ENCODE measurements at regions not wholly inside any gene's neighbourhood (a gene's known extent, or its start where the extent isn't known, plus 50 kb on each side); places are given as distances from the start of the nearest gene placed in this dataset.

DNA sequence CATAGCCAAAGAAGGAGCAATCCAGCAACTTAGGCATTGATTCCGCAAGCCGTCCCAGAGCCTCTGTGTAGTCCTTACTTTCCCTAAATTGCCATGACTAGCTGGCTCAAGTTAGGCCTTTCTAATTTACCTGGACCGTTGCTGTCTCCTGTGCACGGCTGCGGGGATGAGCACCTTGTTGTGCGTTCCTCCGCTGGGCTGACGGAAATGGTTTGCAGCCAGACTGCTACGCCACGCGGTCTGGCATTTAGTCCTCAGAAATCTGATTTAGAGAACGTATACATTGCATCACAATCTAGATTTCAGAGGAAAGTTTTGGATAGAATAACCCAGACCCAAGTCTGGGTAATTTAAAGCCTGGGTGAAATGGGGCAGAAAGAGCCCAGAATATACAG lies 133.2 kb upstream of the ARHGAP5 start:
- no peak for DNase-seq (ENCODE audit: low read depth in 3 of 3)

DNA sequence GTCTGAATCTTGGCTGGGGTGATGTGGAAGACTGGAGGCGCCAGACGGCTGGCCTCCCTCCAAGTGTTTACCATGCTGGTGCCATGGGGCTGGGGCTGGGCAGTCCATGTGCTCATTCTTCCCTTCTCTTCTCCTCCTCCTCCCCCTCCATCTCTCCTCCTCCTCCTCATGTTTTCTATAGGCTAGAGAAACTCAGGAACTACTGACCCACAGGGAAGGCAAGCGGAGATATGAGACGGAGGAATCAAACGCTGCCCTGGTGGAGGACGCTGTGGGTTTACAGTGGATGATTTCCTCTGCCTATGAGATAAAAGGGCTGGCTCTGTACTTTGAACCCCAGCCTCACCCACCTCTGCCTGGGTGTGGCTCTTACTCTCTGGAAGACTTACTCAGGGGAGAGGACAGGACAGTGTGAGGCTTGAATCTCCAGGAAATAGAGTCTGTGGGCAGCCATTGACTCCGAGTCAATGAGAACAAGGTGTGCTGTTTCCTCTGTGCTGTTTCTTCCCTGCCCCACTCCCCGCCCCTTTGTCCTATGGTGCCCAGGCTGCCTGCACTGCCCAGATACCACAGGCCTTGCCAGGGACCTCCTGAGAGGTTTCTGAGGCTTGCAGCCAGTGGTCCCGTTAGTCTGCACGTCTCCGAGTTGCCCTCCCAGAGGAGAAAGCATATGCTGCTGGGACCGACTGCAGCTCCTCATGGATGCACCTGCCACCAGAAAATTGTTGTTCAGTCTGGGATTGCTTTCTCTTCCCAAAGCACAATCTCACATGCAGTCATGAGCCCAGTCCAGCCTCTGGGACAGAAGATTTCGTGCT lies 132.6 kb upstream of the ARHGAP5 start:
- DNase-seq (ENCODE audit: low read depth in 3 of 3): no peak

DNA sequence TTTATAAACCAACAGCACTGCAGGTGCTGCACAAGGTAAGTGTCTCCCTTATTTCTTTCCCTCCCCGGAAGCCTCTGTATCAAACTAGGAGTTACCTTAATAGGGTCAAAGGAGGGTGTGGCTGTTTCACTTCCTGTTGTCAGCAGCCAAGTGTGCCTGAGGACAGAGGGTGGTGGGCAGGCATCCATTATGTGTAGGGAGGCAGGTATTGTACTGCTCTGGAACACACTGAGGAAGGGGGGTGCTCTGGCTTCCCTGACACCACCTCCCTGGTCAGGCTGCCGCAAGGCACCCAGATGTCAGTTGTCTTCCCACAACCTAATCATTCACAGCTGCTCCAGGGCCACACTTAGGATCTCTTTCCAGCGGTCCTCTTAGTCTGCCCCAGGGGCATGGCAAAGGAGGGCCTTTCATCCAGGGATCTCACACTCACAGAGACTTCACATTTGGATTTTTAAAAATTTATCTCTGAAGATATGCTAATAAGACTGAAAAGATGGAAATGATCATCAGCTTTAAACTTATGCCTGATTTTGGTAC lies 132.0 kb upstream of the ARHGAP5 start:
- DNase-seq (ENCODE audit: low read depth in 3 of 3): no peak

DNA sequence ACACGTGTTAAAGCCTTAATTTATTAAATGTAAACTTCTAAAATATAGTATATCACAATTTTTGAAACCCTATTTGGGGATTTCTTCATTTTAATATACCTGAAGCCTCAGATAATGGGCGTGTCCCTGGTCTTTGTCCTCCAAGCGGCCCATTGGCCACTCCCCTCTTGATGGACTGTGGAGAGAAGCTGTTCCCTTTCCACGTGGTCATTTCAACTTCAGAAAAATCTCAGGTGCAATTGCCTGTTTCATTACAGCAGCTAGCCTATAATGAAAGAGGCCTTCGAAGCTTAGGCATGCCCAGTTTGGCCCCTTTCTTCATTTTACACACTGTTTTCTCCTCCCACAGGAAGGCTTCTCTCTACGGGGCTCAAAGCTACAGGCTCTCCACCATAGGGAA lies 131.4 kb upstream of the ARHGAP5 start:
- DNase-seq (ENCODE audit: low read depth in 3 of 3): no peak

DNA sequence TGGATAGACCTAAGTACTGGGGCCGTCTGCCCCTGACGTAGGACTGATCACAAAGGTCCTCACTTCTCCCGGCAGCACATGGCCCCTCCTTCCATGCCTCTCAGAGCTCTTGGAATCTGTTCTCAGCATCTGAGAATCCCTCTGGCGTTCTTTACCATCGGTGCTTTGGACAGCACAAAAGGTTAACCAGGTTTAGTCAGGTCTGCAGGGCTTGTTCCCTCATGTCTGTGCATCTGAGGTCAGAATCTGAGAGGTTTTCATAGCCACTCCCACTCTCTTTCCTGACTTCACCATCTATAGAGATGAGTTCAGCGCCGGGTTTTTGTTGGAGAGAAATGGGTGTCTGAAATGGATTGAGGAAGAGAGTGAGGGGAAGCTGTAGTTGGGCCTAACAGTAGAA lies 130.0 kb upstream of the ARHGAP5 start:
- no peak for DNase-seq (ENCODE audit: low read depth in 3 of 3)

DNA sequence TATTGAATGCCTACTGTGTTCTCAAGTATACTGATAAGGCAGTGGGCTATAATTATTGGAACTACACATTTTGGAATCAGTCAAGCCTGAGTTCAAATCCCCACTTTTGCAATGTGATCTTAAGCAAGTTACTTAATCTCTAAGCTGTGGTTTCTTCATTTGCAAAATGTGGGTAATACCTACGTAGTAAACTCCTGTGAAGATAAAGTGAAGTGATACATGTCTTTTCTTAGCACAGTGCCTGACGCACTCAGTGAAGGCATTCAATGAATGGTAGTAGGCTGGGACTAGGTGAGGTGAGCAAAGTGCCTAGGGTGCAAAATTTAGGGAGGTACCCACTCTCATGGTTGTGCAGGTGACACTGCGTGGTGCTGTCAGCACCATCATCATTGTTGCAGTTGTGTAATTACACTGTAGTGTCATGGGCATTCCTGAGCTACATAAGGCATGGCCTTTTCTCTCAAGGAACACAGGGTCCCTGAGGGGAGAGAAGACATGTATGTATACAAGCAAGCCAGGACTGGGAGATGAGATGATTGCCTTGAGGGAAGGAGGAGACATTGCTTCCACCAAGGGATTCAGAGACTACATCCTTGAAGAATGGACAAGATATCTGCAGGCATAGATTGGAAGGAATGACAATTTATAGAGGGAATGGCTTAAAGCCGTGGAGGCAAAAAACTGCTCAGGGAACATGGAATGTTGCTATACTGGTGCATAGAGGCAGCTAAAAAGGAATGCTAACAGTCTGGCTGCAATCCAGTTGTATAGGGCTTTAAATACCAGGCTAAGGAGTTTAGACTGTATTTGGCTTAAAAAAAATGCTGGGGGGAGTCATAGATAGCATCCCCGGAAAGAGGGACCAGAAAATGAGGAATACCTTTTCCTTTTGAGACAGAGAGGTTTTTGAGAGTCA lies 129.2 kb upstream of the ARHGAP5 start:
- DNase-seq (ENCODE audit: low read depth in 3 of 3): no peak

DNA sequence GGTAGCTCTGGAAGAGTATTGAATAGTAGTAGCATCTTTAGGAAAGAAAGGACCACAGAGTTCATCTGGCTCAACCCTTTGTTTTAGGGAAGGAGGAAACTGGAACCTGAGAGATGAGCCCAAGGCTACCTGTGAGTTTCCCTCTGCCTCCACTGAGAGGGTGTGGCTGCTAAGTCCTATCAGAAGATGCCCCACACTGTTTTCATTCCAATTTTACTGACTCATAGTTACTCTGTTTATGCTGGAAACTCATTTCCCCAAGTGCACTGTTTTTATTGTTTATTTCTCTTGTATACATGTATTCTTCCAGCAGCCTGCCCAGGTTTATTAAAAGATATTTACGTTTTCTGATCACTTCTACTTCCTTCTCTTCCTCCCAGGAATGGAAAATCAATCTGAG lies 127.4 kb upstream of the ARHGAP5 start:
- DNase-seq (ENCODE audit: low read depth in 3 of 3): no peak

DNA sequence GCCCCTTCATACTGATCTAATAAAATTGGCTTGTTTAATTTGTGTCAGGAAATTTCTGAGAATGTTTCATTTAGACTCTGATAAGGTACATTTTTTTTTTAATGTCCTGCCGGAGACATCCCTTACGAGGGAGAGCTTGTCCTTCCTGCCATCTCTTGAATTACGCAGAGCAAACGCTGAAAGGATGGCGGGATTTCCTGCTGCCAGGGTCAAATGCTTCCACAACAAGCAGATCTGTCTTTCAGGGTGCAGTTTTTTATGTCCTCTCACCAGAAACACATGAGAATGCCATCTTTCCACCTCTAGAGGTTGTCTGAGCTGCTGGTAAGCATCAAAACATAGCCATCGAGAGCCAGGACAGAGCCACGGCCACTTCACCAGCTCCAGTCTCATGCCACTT lies 126.8 kb upstream of the ARHGAP5 start:
- no peak for DNase-seq (ENCODE audit: low read depth in 3 of 3)

DNA sequence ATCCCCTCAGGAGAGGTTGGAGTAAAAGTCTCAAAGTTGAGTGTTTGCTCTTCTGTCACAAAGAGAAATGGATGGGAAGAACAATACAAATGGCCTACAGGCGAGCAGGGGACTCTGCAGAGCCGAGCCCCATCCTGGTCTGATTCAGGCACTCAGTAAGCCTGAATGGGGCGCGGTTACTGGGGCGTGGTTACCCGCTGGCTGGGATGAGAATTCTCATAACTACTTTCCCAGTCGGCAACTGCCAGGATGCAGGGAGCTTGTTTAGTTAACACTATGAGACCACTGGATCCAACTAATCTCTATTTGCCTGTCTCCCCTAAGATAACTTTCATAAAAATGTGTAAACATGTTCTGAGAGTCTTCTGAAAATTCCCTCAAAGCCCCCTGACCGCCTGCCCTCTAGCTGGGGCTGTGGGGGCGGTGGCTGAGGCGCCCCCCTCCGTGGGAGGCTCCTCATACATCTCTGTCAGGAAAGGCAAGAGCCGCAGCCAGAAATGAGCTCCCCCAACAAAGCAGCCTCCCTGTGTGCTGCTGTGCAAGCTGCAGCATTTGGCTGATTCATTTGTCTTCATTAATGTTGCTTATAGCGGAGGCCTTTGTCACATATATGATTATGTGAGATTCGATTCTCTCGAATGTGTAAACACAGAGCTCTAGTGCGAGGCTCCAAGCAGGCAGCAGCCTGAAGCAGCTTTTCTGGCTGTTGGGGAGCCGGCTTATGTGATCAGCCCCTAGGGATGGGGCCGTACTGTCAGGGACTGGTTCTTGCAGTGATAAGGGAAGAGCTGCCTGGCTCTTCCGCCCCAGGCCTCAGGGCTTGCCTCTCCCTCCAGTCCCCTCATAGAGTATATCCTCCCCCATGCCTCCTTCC lies 126.1 kb upstream of the ARHGAP5 start:
- DNase-seq (ENCODE audit: low read depth in 3 of 3): no peak

DNA sequence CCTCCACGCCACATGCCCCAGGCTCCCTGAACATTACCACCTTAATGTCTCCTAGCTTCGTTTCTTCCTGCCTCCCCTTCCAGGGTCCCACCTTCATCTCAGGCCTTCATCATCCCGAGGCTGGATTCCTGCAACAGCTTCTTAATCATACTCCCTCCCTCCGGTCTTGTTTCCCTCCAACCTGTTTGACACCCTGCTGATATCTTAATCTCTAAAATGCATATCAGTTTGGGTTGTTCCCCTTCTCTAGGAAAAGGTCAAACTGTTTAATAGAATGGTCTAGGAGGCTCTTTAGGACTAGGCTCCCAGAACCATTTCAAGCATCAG lies 125.5 kb upstream of the ARHGAP5 start:
- no peak for DNase-seq (ENCODE audit: low read depth in 3 of 3)

DNA sequence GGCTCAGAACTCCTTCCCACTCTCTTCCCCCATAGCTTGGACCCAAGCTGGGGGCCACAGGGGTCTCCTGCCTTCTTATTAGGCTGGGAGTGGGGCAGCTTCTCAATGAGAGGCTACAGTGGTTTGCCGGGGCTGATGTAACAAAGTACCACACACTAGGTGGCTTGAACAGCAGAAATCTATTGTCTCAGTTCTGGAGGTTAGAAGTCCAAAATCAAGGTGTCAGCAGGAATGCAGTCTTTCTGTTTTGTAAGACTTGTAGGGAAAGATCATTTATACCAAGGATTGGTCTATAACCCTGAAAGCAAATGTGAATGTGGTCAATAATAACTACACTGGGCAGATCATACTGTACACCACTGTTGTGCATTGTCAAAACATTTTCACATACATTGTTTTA lies 124.5 kb upstream of the ARHGAP5 start:
- DNase-seq (ENCODE audit: low read depth in 3 of 3): no peak

DNA sequence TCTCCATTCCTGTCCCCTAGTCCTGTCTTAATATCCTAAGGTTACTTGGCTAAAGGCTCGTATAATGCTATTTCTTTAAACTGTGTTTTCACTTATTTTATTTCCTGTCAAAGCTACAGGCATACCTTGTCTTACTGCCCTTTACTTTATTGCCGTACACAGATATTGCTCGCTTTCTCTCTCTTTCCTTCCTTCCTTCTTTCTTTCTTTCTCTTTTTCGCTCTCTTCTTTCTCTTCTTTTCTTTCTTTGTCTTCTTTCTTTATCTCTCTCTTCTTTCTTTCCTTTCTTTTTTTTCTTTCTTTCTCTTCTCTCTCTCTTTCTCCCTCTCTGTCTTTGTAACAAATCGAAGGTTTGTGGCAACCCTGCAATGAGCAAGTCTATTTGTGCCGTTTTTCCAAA lies 123.9 kb upstream of the ARHGAP5 start:
- DNase-seq (ENCODE audit: low read depth in 3 of 3): no peak

DNA sequence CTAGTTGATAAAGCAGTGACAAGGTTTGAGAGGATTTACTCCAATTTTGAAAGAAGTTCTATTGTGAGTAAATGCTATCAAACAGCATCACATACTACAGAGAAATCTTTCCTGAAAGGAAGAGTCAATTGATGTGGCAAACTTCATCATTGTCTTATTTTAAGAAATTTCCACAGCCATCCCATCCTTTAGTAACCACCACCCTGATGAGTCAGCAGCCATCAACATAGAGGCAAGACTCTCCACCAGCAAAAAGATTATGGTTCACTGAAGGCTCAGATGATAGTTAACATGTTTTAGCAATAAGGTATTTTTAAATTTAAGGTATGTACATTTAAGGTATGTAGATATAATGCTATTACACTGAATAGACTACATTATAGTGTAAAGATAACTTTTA lies 122.1 kb upstream of the ARHGAP5 start:
- no peak for DNase-seq (ENCODE audit: low read depth in 3 of 3)

DNA sequence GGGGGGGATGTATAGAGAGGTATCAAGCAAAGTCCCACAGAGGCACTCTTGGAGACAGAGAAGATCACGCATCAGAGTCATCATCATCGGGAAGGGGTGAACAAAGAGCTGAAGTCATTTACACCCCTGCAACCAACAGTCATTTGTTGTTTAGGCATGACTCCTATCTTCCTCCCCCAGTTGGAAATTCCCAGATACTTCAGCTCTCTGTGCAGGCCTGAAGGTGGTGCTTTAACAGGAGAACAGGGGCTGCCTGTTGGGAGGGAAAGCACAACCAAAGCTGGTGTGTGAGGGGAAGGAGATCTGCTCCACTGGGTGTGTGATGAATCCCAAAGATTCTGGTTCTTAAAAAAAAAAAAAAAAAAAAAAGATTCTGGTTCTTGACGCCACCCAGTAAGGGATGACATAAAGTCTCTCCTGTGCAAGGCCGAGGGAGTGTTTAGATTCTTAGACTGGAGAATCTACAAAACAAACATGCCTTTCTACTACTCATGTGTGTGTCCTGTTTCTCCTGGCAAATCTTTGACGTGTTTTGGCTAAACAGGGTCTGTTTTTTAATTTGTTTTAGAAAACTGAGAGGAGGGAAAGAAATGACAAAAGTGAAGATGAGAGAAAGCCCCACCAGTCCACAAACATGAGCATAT lies 121.0 kb upstream of the ARHGAP5 start:
- no peak for DNase-seq (ENCODE audit: low read depth in 3 of 3)

DNA sequence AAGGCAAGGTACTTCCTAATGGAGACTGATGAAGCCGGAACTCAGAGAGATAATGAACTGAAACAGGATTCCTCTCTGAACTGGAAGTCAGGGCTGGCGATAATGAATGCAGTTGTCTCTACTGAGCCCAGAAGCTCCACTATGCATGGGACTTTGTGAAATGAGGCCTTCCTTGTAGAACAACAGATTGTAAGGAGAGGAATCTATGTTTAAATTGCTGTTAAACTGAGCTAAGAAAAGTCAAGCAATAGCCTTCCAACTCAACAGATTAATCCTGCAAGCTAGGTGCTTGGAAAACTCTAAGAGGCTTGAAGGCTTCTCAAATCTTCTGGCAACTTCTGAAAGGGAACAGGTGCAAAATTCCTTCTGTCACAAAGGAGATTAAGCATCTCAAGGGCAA lies 119.5 kb upstream of the ARHGAP5 start:
- DNase-seq (ENCODE audit: low read depth in 3 of 3): no peak

DNA sequence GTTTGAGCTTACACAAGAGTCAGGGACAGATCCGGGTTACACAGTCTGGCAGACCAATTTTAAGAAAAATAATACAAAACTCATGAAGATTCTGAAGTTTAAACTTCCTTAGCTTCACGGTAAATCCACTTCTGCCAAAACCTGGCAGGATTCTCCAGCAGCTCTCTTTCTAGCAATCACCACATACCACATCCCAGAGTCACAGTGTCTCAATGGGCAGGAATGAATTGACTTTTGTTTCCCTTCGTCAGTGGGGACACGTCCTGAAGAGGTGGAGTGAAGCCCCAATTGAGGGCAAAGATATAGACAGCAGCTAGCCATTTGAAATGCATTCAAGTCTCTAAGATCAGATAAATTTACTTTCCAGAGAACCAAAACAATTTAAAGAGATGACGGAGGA lies 117.1 kb upstream of the ARHGAP5 start:
- DNase-seq (ENCODE audit: low read depth in 3 of 3): no peak

DNA sequence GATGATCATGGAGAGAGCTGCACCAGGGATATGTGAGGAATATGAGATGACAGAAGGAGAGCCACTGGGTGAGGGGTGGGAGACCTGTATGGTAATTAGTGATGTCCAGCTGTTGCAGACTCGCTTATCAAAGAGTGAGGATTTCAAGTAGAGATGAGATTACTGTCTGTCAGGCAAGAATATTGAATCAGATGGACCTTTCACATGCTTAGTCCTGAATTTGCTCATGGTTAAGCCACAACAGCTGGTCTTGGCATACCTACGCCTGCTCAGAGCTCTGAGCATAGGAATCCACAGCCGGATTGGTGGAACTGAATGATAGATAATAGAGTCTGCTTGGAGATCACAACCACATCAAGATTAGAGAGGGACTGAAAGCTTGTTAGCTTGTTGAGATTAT lies 115.2 kb upstream of the ARHGAP5 start:
- DNase-seq (ENCODE audit: low read depth in 3 of 3): no peak

DNA sequence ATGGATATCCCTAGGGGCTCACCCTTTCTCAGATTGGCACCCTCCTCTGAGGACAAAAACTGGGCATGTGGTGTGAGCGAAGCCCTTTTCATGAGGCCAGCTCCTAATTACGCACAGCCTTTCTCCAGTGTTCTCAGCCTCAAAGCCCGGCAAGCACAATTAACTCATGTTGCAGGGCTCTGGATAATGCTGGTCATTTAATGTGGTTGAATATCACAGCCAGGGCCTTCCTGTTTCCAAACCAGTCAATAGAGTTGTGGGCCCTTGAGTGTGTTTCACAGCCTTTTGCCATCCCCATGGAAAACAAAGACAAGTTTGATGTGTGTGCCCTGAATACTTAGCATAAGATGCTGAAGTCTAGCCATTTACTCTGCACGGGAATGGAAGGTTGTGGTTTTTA lies 114.2 kb upstream of the ARHGAP5 start:
- no peak for DNase-seq (ENCODE audit: low read depth in 3 of 3)

DNA sequence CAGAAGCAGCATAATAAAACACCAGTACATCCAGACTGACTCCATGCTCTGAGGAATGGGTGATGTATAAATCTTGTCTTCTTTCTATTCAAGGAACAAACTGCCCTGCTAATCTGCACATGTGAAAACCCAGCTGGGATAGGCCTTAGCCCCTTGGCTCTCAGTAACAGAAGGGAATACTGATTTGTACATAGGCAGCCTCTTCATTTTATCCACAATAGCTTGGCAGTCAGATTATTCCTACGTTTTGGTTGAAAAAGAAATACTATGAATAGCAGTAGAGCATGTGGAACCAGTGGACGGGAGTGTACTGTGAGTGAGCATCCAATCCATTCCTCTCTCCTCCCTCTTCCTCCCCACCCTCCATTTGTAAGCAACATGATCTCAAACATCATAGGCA lies 113.5 kb upstream of the ARHGAP5 start:
- DNase-seq (ENCODE audit: low read depth in 3 of 3): no peak

DNA sequence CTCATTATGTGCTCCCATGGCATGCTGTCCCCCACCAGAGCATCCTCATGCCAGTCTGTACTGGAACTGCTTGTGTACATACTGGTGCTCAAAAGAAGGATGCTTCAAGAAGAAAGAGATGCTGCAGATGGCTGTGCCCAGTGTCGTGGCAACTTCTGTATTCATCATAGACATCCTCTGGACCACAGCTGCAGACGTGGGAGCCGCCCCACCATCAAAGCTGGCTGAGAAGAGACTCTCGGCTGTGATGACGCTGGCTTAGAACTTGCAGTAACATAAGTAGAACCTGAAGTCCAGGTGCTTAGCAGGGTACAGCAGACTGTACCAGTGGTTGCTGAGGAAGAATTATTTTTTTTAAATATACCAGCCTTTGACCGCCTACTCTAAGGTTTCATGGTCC lies 112.6 kb upstream of the ARHGAP5 start:
- no peak for DNase-seq (ENCODE audit: low read depth in 3 of 3)

DNA sequence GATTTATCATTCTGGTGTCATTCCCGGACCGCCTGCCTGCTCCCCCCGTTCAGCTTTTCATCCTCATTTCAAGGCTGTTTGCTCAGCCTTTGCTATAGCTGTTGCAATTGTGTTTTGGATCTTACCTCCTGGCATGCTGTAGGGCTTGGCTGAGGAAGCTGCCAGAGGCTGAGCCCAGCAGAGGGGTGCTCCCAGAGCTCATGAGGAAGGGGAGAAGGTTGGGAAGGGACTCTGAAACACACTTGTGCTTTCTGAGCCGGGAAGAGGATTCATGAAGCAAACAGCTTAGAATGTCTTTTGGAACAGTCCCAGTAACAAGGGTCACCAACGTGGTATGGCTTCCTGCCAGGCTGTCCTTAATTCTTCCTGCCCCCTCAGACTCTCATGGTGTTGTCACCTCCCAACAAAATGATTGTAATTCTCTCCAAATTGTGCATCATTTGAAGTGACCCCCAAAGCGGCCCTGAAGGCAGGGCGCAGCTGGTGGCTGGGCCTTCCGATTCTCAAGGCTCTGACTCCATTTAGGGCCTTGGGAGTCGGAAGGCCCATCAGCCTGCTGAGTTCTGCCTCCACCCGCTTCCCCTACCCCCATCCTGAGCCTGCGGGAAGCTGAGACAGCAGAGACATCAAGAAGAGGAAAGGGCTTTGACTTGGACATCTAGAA lies 111.9 kb upstream of the ARHGAP5 start:
- DNase-seq (ENCODE audit: low read depth in 3 of 3): no peak

Measured in stimulated activated CD4-positive, alpha-beta T cell treated with anti-CD3 and anti-CD28 coated beads, TNF-alpha, amount 100 ng/mL, for 24 hours (primary cell).